Muscle layer of colon (tissue), 2 donors: ENCODE measurements at regions not wholly inside any gene's neighbourhood (a gene's known extent, or its start where the extent isn't known, plus 50 kb on each side); places are given as distances from the start of the nearest gene placed in this dataset.

Source experiments
- H3K27ac ChIP-seq: one replicate; pipeline ENCODE4 v1.7.0; 2013; ENCODE audit warnings: low read depth, mild to moderate bottlenecking, low read length, moderate library complexity
- H3K27me3 ChIP-seq, 2 donors: one replicate each; pipeline ENCODE4 v1.7.0; 2013; ENCODE audit warnings: low read length in 2 of 2, mild to moderate bottlenecking in 2 of 2; ENCODE audit not compliant: insufficient read depth in 2 of 2, control insufficient read depth in 1 of 2
- H3K36me3 ChIP-seq: one replicate; pipeline ENCODE4 v1.7.0; 2013; ENCODE audit warnings: mild to moderate bottlenecking, low read length; ENCODE audit not compliant: insufficient read depth
- H3K4me1 ChIP-seq: one replicate; pipeline ENCODE4 v1.7.0; 2013; ENCODE audit warnings: mild to moderate bottlenecking, low read length; ENCODE audit not compliant: insufficient read depth
- H3K4me3 ChIP-seq, 2 donors: one replicate each; pipeline ENCODE4 v1.7.0; 2013; ENCODE audit warnings: low read length in 2 of 2, low read depth in 1 of 2, mild to moderate bottlenecking in 1 of 2, moderate library complexity in 1 of 2
- H3K9ac ChIP-seq: one replicate; pipeline ENCODE4 v1.7.0; 2013; ENCODE audit warnings: low read length
- H3K9me3 ChIP-seq: one replicate; pipeline ENCODE4 v1.7.0; 2013; ENCODE audit warnings: mild to moderate bottlenecking, low read length
- donor health status: abdominal sarcoma.
- donor health status: Adenocarcinoma of cecum.

DNA sequence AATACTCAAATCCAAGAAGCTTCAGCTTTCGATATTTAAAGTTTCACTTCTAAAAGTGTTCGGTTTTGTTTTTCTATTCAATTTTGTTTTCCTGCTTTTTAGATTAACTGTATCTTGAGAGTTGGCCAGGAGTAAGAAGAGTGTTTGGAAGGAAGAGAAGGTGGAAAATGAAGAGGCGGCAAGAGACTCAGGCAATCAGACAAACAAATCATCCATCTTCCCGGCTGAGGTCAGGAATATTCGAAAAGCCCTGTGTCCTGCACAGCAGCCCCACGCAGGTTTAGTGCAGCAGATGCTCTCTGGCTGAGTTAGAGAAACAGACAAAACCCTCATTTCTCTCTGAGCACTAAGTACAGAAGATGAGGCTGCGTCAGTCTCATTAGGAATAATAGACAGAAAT is 330.3 kb upstream of the NOCT start:
- peaks cover 18% of the 10 kb centered on the region for H3K4me1 ChIP-seq
- H3K27ac ChIP-seq: no peak overlapping the region
- H3K36me3 ChIP-seq: no peaks in the 10 kb centered on the region
- H3K4me3 ChIP-seq: no peak overlapping the region
- H3K9me3 ChIP-seq: no peaks in the 10 kb centered on the region
- H3K27me3 ChIP-seq: no peaks in the 10 kb centered on the region
- H3K9ac ChIP-seq: no peak overlapping the region

DNA sequence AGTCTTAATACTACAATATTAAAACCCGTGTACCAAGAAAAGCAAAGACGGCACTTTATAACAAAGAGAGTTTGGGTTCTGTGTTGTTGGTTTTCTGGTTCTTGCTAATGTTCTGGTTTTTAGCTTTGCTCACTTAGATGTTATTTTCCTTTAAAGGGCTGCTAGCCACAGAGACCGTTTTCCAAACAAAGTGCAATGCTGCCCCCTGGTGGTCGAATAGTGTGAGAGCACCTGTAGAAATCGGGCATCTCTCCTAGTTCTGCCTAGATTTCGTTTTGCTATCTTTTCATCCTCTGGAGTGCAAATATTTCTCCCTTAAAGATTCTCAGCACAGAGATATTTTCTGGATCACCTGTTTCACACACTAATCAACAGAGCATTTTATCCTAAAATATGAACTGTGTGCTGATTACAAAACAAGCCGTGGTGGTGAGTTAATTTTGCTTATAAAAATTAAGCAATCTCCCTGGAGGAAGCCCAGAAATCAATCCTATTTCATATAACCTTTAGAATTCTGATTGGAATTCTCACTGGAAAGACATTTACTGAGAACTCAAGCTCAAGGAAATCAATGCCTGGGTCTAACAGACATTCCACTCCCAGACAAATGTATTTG is 334.5 kb upstream of the NOCT start:
- Histone ChIP-seq H3K9ac (no peak overlapping the region), H3K27ac (no peak overlapping the region), H3K36me3 (no peaks in the 10 kb centered on the region), H3K4me3 (no peak overlapping the region), H3K27me3 (no peaks in the 10 kb centered on the region), H3K4me1 (peaks cover 10% of the 10 kb centered on the region), H3K9me3 (no peaks in the 10 kb centered on the region)

DNA sequence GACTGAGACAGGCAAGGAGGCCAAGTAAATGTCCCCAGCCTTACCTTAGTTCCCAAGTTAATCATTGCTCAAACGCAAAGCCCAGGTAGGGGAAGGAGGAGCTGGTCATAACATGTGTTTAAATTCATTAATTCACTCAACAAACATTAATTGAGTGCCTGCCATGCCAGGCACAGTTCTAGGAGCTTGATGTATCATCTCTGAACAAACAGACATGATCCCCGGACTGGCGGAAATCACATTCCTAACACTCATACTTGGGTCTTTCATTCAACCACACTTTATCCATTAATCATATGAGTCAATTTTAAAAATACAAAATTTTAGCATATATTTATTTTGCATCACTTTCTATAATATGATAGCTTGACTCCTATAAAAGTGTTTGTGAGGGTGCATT is 335.3 kb upstream of the NOCT start:
- no peak overlapping the region for H3K4me3 ChIP-seq
- no peak overlapping the region for H3K27ac ChIP-seq
- no peaks in the 10 kb centered on the region for H3K9me3 ChIP-seq
- H3K9ac ChIP-seq: no peak overlapping the region
- H3K27me3 ChIP-seq: no peaks in the 10 kb centered on the region
- H3K36me3 ChIP-seq: no peaks in the 10 kb centered on the region
- peaks cover 4% of the 10 kb centered on the region for H3K4me1 ChIP-seq

DNA sequence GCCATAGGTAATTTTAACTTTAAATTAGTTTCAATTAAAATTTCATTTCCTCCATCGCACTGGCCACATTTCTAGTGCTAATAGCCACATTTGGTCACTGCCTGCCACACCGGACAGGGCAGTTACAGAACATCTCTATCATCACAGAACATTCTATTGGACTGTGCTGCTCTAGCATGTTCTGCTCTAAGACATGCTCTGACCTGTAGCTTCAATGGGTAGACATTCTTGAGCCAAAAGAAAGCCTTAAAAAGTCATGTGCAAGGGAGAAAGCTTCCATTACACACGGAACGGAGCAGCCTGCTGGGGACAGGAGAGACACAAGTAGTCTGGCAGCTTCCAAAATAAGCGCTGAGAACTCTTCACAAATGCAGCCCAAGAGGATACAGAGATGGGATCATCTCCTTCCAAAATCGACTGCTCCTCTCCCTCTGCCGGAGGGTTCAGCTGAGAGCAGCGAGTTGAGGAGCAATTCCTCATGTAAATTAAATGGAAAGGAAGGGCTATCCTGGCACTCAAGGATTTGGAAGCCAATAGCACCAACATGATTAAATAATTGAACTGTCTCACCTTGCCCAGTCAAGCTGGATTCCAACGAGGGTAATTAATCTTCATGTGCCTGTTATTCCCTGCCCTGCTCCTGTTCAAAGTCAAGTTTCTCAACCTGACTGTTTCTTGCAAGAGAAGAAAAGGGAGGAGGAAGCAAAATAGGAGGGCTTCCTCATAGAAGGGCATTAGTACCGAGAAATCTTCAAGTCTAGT is 336.4 kb upstream of the NOCT start:
- Histone ChIP-seq H3K27ac (no peak overlapping the region), H3K9me3 (no peaks in the 10 kb centered on the region), H3K4me1 (peaks cover 4% of the 10 kb centered on the region), H3K4me3 (no peak overlapping the region), H3K9ac (no peak overlapping the region), H3K27me3 (no peaks in the 10 kb centered on the region), H3K36me3 (no peaks in the 10 kb centered on the region)

DNA sequence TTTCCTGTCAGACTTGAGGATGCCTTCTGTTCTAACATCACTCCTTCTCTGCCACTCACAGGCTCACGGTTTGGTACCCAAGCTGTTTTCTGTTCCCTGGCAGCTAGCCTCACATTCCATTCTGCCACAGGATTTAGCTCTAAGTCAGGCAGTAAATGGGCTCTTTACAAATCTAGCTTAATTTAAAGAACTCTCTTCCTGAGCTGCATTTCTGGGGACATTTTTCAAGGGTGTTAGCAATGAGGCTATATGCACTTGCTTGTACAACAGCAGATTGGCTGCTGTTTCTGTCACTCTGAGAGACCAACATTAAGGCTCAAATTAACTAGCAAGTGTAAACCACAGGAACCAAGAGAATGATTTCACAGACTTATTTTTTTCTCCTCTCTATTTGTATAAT is 337.8 kb upstream of the NOCT start:
- no peak overlapping the region for H3K27ac ChIP-seq
- no peaks in the 10 kb centered on the region for H3K9me3 ChIP-seq
- H3K4me1 ChIP-seq: peaks cover 4% of the 10 kb centered on the region
- no peak overlapping the region for H3K4me3 ChIP-seq
- no peaks in the 10 kb centered on the region for H3K27me3 ChIP-seq
- no peaks in the 10 kb centered on the region for H3K36me3 ChIP-seq
- no peak overlapping the region for H3K9ac ChIP-seq

DNA sequence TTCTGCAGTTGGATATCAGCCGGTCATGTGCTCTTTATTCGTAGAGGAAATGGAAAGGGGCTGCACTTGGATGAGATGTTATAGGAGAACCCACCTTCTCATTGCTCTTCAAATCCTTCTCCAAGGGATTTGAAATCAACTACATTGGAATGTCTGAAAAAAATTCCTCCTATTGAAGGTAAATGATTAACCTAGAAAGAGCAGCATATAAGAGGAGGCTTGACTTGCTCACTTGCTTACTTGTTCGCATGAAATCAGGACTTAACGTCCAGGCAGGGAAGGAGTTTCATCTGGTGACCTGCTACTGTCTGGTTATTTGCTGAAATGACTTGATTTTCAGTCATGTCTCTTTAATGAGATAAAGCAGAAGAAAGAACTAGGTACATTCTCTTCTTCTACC is 338.4 kb upstream of the NOCT start:
- no peaks in the 10 kb centered on the region for H3K36me3 ChIP-seq
- H3K4me3 ChIP-seq: no peak overlapping the region
- H3K27ac ChIP-seq: no peak overlapping the region
- no peak overlapping the region for H3K9ac ChIP-seq
- H3K4me1 ChIP-seq: peaks cover 3% of the 10 kb centered on the region
- no peaks in the 10 kb centered on the region for H3K9me3 ChIP-seq
- no peaks in the 10 kb centered on the region for H3K27me3 ChIP-seq

DNA sequence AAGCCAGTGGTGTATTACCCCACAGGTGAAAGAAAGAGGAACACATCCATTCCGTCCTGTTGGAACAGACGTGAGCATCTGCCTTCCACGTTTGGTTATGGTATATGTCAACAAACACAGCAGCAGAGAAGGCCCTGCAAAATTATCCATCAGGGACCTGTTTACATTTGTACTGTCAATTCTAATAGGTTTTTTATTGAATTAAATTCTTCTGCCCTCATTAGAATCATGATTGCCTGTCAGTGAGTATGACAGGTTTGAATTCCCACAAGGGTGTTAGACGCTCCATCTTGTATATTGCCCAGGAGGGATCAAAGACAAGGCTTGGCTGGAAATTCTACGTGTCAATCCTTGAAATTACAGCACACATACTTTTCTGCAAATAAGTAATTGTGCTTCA is 339.9 kb upstream of the NOCT start:
- H3K4me3 ChIP-seq: no peak overlapping the region
- H3K27ac ChIP-seq: no peak overlapping the region
- no peak overlapping the region for H3K9ac ChIP-seq
- no peaks in the 10 kb centered on the region for H3K9me3 ChIP-seq
- no peaks in the 10 kb centered on the region for H3K36me3 ChIP-seq
- H3K27me3 ChIP-seq: no peaks in the 10 kb centered on the region
- H3K4me1 ChIP-seq: no peaks in the 10 kb centered on the region

DNA sequence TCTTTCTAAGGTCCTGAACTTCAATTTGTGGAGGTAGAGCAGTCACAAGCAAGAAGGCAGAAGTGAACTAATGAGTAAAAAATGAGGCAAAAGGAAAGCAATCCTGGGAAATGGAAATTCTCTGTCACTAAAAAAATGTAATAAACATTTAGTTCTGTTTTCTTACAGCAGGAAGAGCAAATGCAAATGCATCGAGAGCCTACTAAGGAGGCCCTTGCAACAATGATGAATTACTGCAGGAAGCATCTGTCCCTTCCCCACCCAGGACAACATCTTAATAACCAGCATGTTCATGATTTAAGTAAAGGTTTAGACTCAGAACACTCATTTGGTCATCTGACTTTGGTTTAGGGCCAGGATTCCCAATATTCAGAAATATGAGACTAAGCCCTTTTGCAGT is 341.4 kb upstream of the NOCT start:
- H3K27ac ChIP-seq: no peak overlapping the region
- H3K27me3 ChIP-seq: no peaks in the 10 kb centered on the region
- no peak overlapping the region for H3K4me3 ChIP-seq
- H3K36me3 ChIP-seq: no peaks in the 10 kb centered on the region
- H3K4me1 ChIP-seq: no peaks in the 10 kb centered on the region
- H3K9me3 ChIP-seq: no peaks in the 10 kb centered on the region
- H3K9ac ChIP-seq: no peak overlapping the region

DNA sequence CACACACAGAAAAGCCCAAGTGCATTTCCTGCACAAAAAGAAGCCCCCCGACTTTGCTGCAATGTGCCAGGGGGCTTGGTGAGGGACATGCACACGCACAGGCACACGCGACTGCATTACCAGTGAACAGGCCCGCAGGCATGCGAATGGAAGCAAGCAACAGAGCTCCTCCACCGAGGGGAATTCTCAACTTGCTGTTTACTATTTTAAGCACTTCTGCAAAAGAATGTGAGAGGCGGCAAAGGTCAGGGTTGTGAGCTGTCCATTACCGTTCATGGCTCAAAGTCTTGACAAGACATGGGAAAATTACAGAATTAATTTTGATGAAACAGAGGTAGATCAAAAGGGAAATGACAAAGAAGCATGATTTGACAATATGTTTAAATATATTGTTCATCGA is 342.5 kb upstream of the NOCT start:
- no peak overlapping the region for H3K27ac ChIP-seq
- no peak overlapping the region for H3K9ac ChIP-seq
- no peaks in the 10 kb centered on the region for H3K9me3 ChIP-seq
- H3K27me3 ChIP-seq: no peaks in the 10 kb centered on the region
- H3K4me1 ChIP-seq: no peaks in the 10 kb centered on the region
- H3K4me3 ChIP-seq: no peak overlapping the region
- no peaks in the 10 kb centered on the region for H3K36me3 ChIP-seq

DNA sequence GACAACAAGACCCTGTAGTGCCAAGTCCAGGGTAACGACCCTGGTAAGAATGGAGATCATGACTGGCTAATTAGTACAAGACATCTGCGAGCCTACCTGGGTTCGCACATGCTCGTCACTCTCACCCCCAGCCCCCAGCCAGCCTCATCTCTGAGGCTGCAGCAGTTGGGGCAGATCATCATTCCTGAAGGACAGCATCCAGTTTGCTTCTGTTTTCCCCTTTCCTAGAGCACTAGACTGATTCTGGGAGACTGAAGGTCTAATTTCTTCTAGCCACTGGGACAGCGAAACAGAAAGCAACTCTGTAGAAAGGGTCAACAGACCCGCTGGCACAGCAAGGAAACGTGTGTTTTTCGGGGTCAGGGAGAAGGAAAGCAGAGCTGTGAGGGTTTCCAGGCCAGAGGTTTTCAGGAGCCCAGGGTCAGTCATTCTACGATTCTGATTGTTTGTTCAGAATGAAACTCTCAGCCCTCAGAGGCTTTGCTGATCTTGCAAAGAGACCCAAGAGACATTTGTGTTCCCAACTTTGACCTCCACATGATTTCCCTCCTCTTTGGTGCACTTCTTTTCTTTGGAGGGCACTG is 343.1 kb upstream of the NOCT start:
- no peaks in the 10 kb centered on the region for H3K9me3 ChIP-seq
- no peak overlapping the region for H3K9ac ChIP-seq
- no peaks in the 10 kb centered on the region for H3K27me3 ChIP-seq
- no peak overlapping the region for H3K27ac ChIP-seq
- no peak overlapping the region for H3K4me3 ChIP-seq
- no peaks in the 10 kb centered on the region for H3K36me3 ChIP-seq
- H3K4me1 ChIP-seq: no peaks in the 10 kb centered on the region

DNA sequence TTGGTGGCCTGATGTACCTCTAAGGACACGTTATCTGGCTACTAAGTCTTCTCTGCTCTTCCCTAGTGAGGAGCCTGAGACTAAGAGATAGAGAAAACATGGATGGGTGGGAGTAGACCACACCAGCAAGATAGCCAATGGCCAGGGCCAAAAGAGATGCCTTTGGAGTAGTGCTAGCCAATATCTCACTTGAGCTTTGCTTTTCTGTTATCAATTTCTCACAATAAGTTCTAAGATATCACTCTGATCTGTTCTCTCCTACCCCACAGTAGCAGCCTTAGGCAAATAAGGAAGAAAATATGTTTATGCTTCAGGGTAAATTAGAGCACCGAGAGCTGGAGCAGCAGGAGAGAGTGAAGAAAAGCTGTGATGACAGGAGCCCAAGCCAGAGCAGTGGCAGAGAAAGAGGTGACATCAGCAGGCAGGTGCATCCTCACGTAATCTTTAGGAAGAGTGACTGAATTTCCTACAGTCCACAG is 343.9 kb upstream of the NOCT start:
- no peaks in the 10 kb centered on the region for H3K4me1 ChIP-seq
- H3K36me3 ChIP-seq: no peaks in the 10 kb centered on the region
- no peak overlapping the region for H3K9ac ChIP-seq
- H3K9me3 ChIP-seq: no peaks in the 10 kb centered on the region
- no peaks in the 10 kb centered on the region for H3K27me3 ChIP-seq
- no peak overlapping the region for H3K27ac ChIP-seq
- H3K4me3 ChIP-seq: no peak overlapping the region

DNA sequence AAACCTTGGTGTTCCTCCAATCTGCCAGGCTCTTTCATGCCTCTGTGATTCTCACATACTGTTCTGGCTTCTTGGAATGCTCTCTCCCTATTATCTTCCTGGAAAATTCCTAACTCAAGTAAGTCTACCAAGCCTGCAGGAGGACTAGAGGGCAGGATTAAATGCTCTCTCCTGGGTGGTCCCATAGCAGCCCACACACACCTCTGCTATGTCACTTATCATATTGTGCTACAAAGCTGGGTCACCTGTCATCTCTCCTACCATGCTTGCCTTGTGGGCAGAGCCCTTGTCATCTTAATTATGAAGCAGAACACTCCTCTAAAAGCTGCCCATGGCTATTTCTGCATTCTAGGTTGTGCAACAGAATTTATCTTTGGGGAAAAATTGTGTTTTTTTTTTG is 344.5 kb upstream of the NOCT start:
- Histone ChIP-seq H3K36me3 (no peaks in the 10 kb centered on the region), H3K4me1 (no peaks in the 10 kb centered on the region), H3K9ac (no peak overlapping the region), H3K4me3 (no peak overlapping the region), H3K9me3 (no peaks in the 10 kb centered on the region), H3K27ac (no peak overlapping the region), H3K27me3 (no peaks in the 10 kb centered on the region)
